HCT116 (cell line): ENCODE measurements at regions not wholly inside any gene's neighbourhood (a gene's known extent, or its start where the extent isn't known, plus 50 kb on each side); places are given as distances from the start of the nearest gene placed in this dataset.

Experiments used
- ATAC-seq: fragments of 200-7000 bp; cut with Tn5 transposase; 2 replicates; pipeline ENCODE4 v1.9.1; 2020; ENCODE audit warnings: mild to moderate bottlenecking, moderate library complexity
- BruUV-seq: library from RNA; stranded (reverse); fragments of 400-500 nt; replicated peaks from 2 replicates; lab custom pipeline; 2021; lab: Mats Ljungman, UMichigan
- CTCF ChIA-PET: fragments of 300-600 bp; sonication (Branson Sonifier 250); formaldehyde crosslinking; loops from one replicate; lab custom pipeline; 2021; ENCODE audit warnings: antibody characterized with exemption; lab: Charles Lee
- POLR2A ChIA-PET: fragments of 300-600, 350-600 bp; sonication (Branson Sonifier 250); formaldehyde crosslinking; loops from one replicate; lab custom pipeline; 2021; ENCODE audit warnings: antibody characterized with exemption; lab: Charles Lee
- RAD21 ChIA-PET, 2 experiments: fragments of 300-600 bp; sonication (Branson Sonifier 250); formaldehyde crosslinking; loops; one replicate each; lab custom pipeline; 2023; ENCODE audit warnings: low total read pairs in 2 of 2; ENCODE audit not compliant: uncharacterized antibody in 2 of 2, unreplicated experiment in 2 of 2, low non-redundant PET in 1 of 2; lab: Charles Lee
- DNase-seq: peaks from one replicate; pipeline ENCODE4 v3.0.0-alpha.2; 2010; ENCODE audit warnings: low read depth, low spot score
- H2AFZ ChIP-seq: fragments of 200-600 bp; shearing (Covaris generic), sonication (generic); 2 replicates; pipeline ENCODE4 v1.6.1; 2017; ENCODE audit warnings: low read depth, mixed run types, mixed read lengths, antibody characterized with exemption, low read length; ENCODE audit not compliant: poor library complexity, severe bottlenecking
- H3K27ac ChIP-seq: 2 replicates; pipeline ENCODE4 v1.5.1; 2012; ENCODE audit warnings: low read depth, low read length
- H3K27me3 ChIP-seq: fragments of 200-600 bp; sonication (generic); 2 replicates; pipeline ENCODE4 v1.6.1; 2016; ENCODE audit warnings: mixed run types, low read length, mixed read lengths; ENCODE audit not compliant: insufficient read depth
- H3K36me3 ChIP-seq, 2 experiments: fragments of 200-500 bp in 1 of 2; fragments of 200-600 bp in 1 of 2; sonication (Bioruptor generic) in 1 of 2; sonication (generic) in 1 of 2; 2 replicates each; pipeline versions ENCODE4 v1.5.1 to v1.6.1; 2014 to 2016; ENCODE audit warnings: low read length in 2 of 2, inconsistent platforms in 1 of 2, mixed read lengths in 1 of 2, mixed run types in 1 of 2; ENCODE audit not compliant: insufficient read depth in 2 of 2, control insufficient read depth in 1 of 2
- H3K4me1 ChIP-seq, 2 experiments: fragments of 200-600 bp in 1 of 2; sonication (generic) in 1 of 2; 2 replicates each; pipeline versions ENCODE4 v1.5.1 to v1.6.1; 2012 to 2017; ENCODE audit warnings: low read length in 2 of 2, inconsistent platforms in 1 of 2, mild to moderate bottlenecking in 1 of 2, mixed read lengths in 1 of 2, mixed run types in 1 of 2, moderate library complexity in 1 of 2; ENCODE audit not compliant: insufficient read depth in 2 of 2, control insufficient read depth in 1 of 2
- H3K4me2 ChIP-seq: fragments of 200-600 bp; sonication (generic); 2 replicates; pipeline ENCODE4 v1.6.1; 2017; ENCODE audit warnings: mixed run types, low read length, mixed read lengths
- H3K4me3 ChIP-seq, 2 experiments: fragments of 200-600 bp in 1 of 2; sonication (generic) in 1 of 2; replicated peaks in 1 of 2; 2 replicates each; pipeline ENCODE4 v1.5.1; 2011 to 2016; ENCODE audit warnings: low read length in 2 of 2, control low read depth in 1 of 2, low read depth in 1 of 2, mild to moderate bottlenecking in 1 of 2, mixed read lengths in 1 of 2, mixed run types in 1 of 2
- H3K79me2 ChIP-seq: fragments of 200-600 bp; sonication (generic); 2 replicates; pipeline ENCODE4 v1.6.1; 2017; ENCODE audit warnings: mild to moderate bottlenecking, mixed run types, low read length, moderate library complexity, mixed read lengths; ENCODE audit not compliant: insufficient read depth
- H3K9ac ChIP-seq: fragments of 200-600 bp; sonication (generic); 2 replicates; pipeline ENCODE4 v1.6.1; 2016; ENCODE audit warnings: low read length, mixed read lengths
- H3K9me2 ChIP-seq: fragments of 200-600 bp; sonication (generic), shearing (Covaris generic); 2 replicates; pipeline ENCODE4 v1.6.1; 2017; ENCODE audit warnings: mixed run types, mild to moderate bottlenecking, moderate library complexity; ENCODE audit not compliant: insufficient read depth
- H3K9me3 ChIP-seq, 2 experiments: fragments of 200-500 bp in 1 of 2; fragments of 200-600 bp in 1 of 2; sonication (Bioruptor generic) in 1 of 2; sonication (generic) in 1 of 2; 2 replicates each; pipeline ENCODE4 v1.6.1; 2014 to 2017; ENCODE audit warnings: low read length in 2 of 2, mixed read lengths in 2 of 2, inconsistent platforms in 1 of 2, low read depth in 1 of 2, mild to moderate bottlenecking in 1 of 2, mixed run types in 1 of 2, moderate library complexity in 1 of 2; ENCODE audit not compliant: control insufficient read depth in 1 of 2, insufficient read depth in 1 of 2
- H4K20me1 ChIP-seq: fragments of 200-600 bp; sonication (generic), shearing (Covaris generic); 2 replicates; pipeline ENCODE4 v1.6.1; 2017; ENCODE audit warnings: mixed run types, mild to moderate bottlenecking, moderate library complexity; ENCODE audit not compliant: insufficient read depth
- ATF3 ChIP-seq: IDR thresholded peaks from 2 replicates; pipeline ENCODE4 v1.6.1; 2012
- EGR1 ChIP-seq: IDR thresholded peaks from 2 replicates; pipeline ENCODE4 v1.6.1; 2012; ENCODE audit warnings: low read depth
- ELF1 ChIP-seq: IDR thresholded peaks from 2 replicates; pipeline ENCODE4 v1.6.1; 2012; ENCODE audit warnings: low read depth, borderline replicate concordance
- EZH2 ChIP-seq: fragments of 200-600 bp; sonication (generic); IDR thresholded peaks from 2 replicates; pipeline ENCODE4 v1.6.1; 2017; ENCODE audit warnings: antibody characterized with exemption, mixed run types
- EZH2phosphoT487 ChIP-seq: fragments of 200-600 bp; IDR thresholded peaks from 2 replicates; pipeline ENCODE4 v1.6.1; 2018; ENCODE audit warnings: antibody characterized with exemption, borderline replicate concordance
- POLR2AphosphoS5 ChIP-seq: IDR thresholded peaks from 2 replicates; pipeline ENCODE4 v1.6.1; 2011; ENCODE audit warnings: mild to moderate bottlenecking, low read depth, low read length, moderate library complexity
- RAD21 ChIP-seq: IDR thresholded peaks from 2 replicates; pipeline ENCODE4 v1.6.1; 2012; ENCODE audit warnings: low read depth, mild to moderate bottlenecking
- REST ChIP-seq: IDR thresholded peaks from 2 replicates; pipeline ENCODE4 v1.6.1; 2012; ENCODE audit warnings: low read depth
- SIN3A ChIP-seq: IDR thresholded peaks from 2 replicates; pipeline ENCODE4 v1.6.1; 2012; ENCODE audit warnings: low read depth
- TCF7L2 ChIP-seq: IDR thresholded peaks from 2 replicates; pipeline ENCODE4 v1.7.0; 2011; ENCODE audit warnings: borderline replicate concordance, inconsistent platforms; ENCODE audit not compliant: insufficient read depth, insufficient read length; ENCODE audit errors: extremely low read depth
- ZBTB33 ChIP-seq: IDR thresholded peaks from 2 replicates; pipeline ENCODE4 v1.6.1; 2011; ENCODE audit warnings: mild to moderate bottlenecking, low read length, moderate library complexity; ENCODE audit not compliant: insufficient replicate concordance; ENCODE audit errors: extremely low read depth
- ZNF274 ChIP-seq: fragments of 200-500 bp; sonication (Bioruptor generic); IDR thresholded peaks from 2 replicates; pipeline ENCODE4 v1.6.1; 2014; ENCODE audit warnings: mild to moderate bottlenecking, low read depth, low read length, inconsistent platforms
- intact Hi-C: fragments of 100-400 bp; cut with micrococcal nuclease; formaldehyde crosslinking; loops from 2 replicates; pipeline ENCODE4 v1.10.0; 2022

GRCh38 chr3:67192466-67192865, 194.4 kb downstream of the KBTBD8 start:
- Histone ChIP-seq H3K36me3 (no peaks in the 10 kb centered on the region), H4K20me1 (no peaks in the 10 kb centered on the region), H2AFZ (no peak overlapping the region), H3K79me2 (no peaks in the 10 kb centered on the region), H3K27ac (no peak overlapping the region), H3K27me3 (peaks cover 14% of the 10 kb centered on the region), H3K4me1 (no peaks in the 10 kb centered on the region), H3K4me2 (no peak overlapping the region), H3K9me2 (no peaks in the 10 kb centered on the region)
- CTCF ChIA-PET, result no interaction called here
- POLR2A ChIA-PET, result no interaction called here
- DNase-seq, result no peak
- intact Hi-C loops, result no loop called here
- RAD21 ChIA-PET, result no interaction called here
- TF ChIP-seq ZNF274 (no peak), SIN3A (no peak), ZBTB33 (no peak), ATF3 (no peak), TCF7L2 (no peak), RAD21 (no peak), REST (no peak), EZH2 (no peak), POLR2AphosphoS5 (no peak), EZH2phosphoT487 (no peak), EGR1 (no peak), ELF1 (no peak)
- TF ChIP-seq, all 23 proteins: peak for 0
- Histone ChIP-seq H3K9ac (no peak overlapping the region), H3K9me3 (no peaks in the 10 kb centered on the region), H3K4me3 (no peak overlapping the region)
- no peak for ATAC-seq
- BruUV-seq, result no TSS peak
